Memory B cell (primary cell): ENCODE measurements at regions not wholly inside any gene's neighbourhood (a gene's known extent, or its start where the extent isn't known, plus 50 kb on each side); places are given as distances from the start of the nearest gene placed in this dataset.

Experiments
- ATAC-seq: fragments of 150-1000 bp; cut with Tn5 transposase; 2 replicates; pipeline ENCODE4 v1.10.0; 2021; ENCODE audit warnings: low read depth, mild to moderate bottlenecking, moderate library complexity
- DNase-seq, 2 donors: peaks; one replicate each; pipeline ENCODE4 v3.0.0; 2022; ENCODE audit warnings: low spot score in 2 of 2
- H3K27ac Mint-ChIP-seq: one replicate; pipeline ENCODE4 v1.8.0; 2022; ENCODE audit warnings: mild to moderate bottlenecking, moderate library complexity, mixed read lengths
- H3K27me3 Mint-ChIP-seq: one replicate; pipeline ENCODE4 v1.8.0; 2022; ENCODE audit warnings: mixed read lengths
- H3K36me3 Mint-ChIP-seq: one replicate; pipeline ENCODE4 v1.8.0; 2022; ENCODE audit warnings: mild to moderate bottlenecking, mixed read lengths
- H3K4me1 Mint-ChIP-seq: one replicate; pipeline ENCODE4 v1.8.0; 2022; ENCODE audit warnings: mixed read lengths
- H3K4me3 Mint-ChIP-seq: one replicate; pipeline ENCODE4 v1.8.0; 2022; ENCODE audit warnings: mild to moderate bottlenecking, moderate library complexity, mixed read lengths
- H3K9me3 Mint-ChIP-seq: one replicate; pipeline ENCODE4 v1.8.0; 2022; ENCODE audit warnings: mixed read lengths

DNA sequence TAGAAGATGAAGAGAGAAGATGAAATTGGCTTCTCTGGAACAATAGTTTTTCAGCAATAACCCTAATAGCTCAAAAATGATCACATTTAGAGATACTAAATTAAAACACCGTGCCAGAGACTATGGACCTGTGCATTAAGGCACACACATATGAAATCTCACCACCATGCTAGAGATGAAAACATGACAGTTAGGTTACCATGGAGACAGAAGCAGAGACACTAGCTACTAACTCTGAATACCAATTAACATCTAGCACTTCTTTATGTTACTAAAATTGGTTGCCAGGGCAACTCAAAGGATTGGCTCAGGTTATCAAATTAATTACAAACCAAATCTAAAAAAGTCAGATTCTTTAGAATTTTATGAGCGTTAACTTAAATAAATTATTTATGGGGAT lies 337.7 kb downstream of the PLK2 start:
- Mint-ChIP-seq H3K9me3 (no peaks in the 10 kb centered on the region), H3K27me3 (peaks cover 9% of the 10 kb centered on the region), H3K4me1 (no peaks in the 10 kb centered on the region), H3K36me3 (no peaks in the 10 kb centered on the region), H3K4me3 (no peak overlapping the region), H3K27ac (no peak overlapping the region)
- DNase-seq (no peak), ATAC-seq (no peak)

- Mint-ChIP-seq H3K4me1 (no peaks in the 10 kb centered on the region), H3K36me3 (no peaks in the 10 kb centered on the region), H3K27ac (no peak overlapping the region), H3K4me3 (no peak overlapping the region), H3K27me3 (peaks cover 9% of the 10 kb centered on the region), H3K9me3 (no peaks in the 10 kb centered on the region)
- DNase-seq (no peak), ATAC-seq (no peak)
Observed at GRCh38 chr5:58121391-58121790, 338.5 kb downstream of the PLK2 start.

GRCh38 chr5:58117542-58117941 lies 342.3 kb downstream of the PLK2 start:
- no peak for ATAC-seq
- no peaks in the 10 kb centered on the region for H3K9me3 Mint-ChIP-seq

DNA sequence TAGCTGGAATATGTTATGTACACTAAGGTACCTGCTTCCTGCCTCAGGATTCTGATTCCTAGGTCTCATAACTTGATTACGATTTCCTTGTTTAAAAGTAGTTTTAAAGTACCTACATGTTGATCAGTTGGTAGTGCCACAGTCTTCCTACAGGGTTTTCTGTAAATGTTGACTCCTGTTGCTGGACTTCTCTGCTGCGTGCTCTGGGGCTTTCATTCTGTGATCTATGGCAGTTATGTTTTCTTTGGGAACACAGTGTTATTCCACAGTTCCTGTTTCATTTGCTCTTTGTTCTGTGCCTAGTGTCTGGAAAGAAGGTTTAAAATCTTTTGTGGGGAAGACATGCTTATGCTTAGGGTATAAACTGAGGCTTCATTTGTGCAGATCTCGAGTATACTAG lies 343.5 kb downstream of the PLK2 start:
- Mint-ChIP-seq H3K9me3 (no peaks in the 10 kb centered on the region), H3K4me3 (no peak overlapping the region), H3K4me1 (no peaks in the 10 kb centered on the region), H3K27me3 (peaks cover 4% of the 10 kb centered on the region), H3K27ac (no peak overlapping the region), H3K36me3 (no peaks in the 10 kb centered on the region)
- ATAC-seq = no peak
- no peak for DNase-seq

More at GRCh38 chr5:58117542-58117941, 342.3 kb downstream of the PLK2 start:
- H3K4me1 Mint-ChIP-seq = no peaks in the 10 kb centered on the region
- H3K27me3 Mint-ChIP-seq = peaks cover 5% of the 10 kb centered on the region
- H3K36me3 Mint-ChIP-seq = no peaks in the 10 kb centered on the region
- H3K27ac Mint-ChIP-seq = no peak overlapping the region
- no peak overlapping the region for H3K4me3 Mint-ChIP-seq
- DNase-seq = no peak

DNA sequence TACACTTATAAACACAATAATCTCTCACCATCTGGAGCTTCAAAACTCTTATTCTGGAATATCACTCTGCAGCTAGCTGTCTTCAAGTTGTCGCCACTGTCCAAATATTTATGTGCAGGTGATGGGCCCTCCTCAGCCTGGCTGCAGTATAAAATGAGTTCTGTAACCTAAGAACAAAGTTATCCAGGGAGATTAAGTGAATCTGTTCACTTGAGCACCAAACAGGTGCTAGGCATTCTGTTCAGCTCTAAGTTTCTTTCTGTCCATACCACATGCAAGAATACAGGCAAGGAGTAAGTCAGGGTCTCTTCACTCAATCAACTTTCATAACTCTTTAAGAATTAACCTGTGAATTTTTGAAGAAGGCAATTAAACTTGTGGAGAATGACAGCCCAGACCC lies 344.1 kb downstream of the PLK2 start:
- no peak overlapping the region for H3K27ac Mint-ChIP-seq
- no peaks in the 10 kb centered on the region for H3K4me1 Mint-ChIP-seq
- peaks cover 4% of the 10 kb centered on the region for H3K27me3 Mint-ChIP-seq
- no peak overlapping the region for H3K4me3 Mint-ChIP-seq
- H3K9me3 Mint-ChIP-seq = no peaks in the 10 kb centered on the region
- DNase-seq (no peak), ATAC-seq (no peak)
- no peaks in the 10 kb centered on the region for H3K36me3 Mint-ChIP-seq

DNA sequence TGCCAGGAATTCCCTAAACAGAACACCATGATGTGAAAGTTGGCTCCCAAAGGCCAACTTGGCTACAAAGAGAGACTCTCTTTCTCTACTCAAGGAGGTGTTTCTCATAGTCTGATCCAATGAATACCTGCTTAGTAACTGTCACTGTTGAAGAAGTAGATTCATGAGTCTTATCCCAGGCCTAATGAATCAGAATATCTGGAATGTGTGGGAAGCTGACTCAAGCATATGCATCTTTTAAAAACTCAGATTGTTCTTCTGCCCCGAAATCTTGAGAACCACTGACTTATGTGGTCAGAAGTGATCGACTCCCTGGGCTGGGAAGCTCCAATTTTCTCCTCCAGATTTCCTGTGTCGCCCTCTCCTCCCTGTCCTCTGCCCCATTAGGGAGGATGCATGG lies 345.6 kb downstream of the PLK2 start:
- no peaks in the 10 kb centered on the region for H3K36me3 Mint-ChIP-seq
- no peak overlapping the region for H3K27ac Mint-ChIP-seq
- H3K9me3 Mint-ChIP-seq = no peaks in the 10 kb centered on the region
- peaks cover 6% of the 10 kb centered on the region for H3K27me3 Mint-ChIP-seq
- H3K4me1 Mint-ChIP-seq = no peaks in the 10 kb centered on the region
- no peak overlapping the region for H3K4me3 Mint-ChIP-seq
- ATAC-seq (no peak), DNase-seq (no peak)

DNA sequence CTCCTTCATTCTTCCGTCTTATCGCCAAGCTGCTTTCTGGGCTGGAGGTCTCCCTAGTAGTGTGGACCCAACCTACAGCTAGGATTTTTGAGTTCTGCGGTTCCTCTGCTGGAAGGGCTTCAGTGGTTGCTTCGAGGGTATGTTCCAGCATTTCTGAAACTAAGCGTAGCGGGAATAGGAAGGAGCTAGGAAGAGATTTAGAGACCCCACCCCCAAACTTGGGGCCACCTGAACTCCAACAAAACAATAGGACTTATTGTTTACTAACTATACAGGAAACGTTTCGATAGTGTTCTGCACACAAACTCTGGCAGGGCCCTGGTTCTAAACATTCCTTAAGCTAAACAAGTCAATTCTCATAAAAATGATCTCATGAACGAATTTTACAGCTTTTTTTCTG lies 346.7 kb downstream of the PLK2 start:
- no peaks in the 10 kb centered on the region for H3K4me1 Mint-ChIP-seq
- H3K27ac Mint-ChIP-seq = no peak overlapping the region
- no peaks in the 10 kb centered on the region for H3K9me3 Mint-ChIP-seq
- no peaks in the 10 kb centered on the region for H3K36me3 Mint-ChIP-seq
- ATAC-seq (no peak), DNase-seq (no peak)
- H3K4me3 Mint-ChIP-seq = no peak overlapping the region
- H3K27me3 Mint-ChIP-seq = peaks cover 3% of the 10 kb centered on the region

- Mint-ChIP-seq H3K4me1 (no peaks in the 10 kb centered on the region), H3K9me3 (no peaks in the 10 kb centered on the region), H3K36me3 (no peaks in the 10 kb centered on the region), H3K27ac (no peak overlapping the region), H3K4me3 (no peak overlapping the region), H3K27me3 (peaks cover 6% of the 10 kb centered on the region)
- ATAC-seq (no peak), DNase-seq (no peak)
Observed at GRCh38 chr5:58108511-58108910, 351.4 kb downstream of the PLK2 start.

- H3K4me1 Mint-ChIP-seq = no peaks in the 10 kb centered on the region
- DNase-seq (no peak), ATAC-seq (no peak)
- H3K4me3 Mint-ChIP-seq = no peak overlapping the region
- peaks cover 1% of the 10 kb centered on the region for H3K9me3 Mint-ChIP-seq
- H3K27ac Mint-ChIP-seq = no peak overlapping the region
- peaks cover 6% of the 10 kb centered on the region for H3K27me3 Mint-ChIP-seq
- no peaks in the 10 kb centered on the region for H3K36me3 Mint-ChIP-seq
Observed at GRCh38 chr5:58107704-58108103, 352.2 kb downstream of the PLK2 start.

DNA sequence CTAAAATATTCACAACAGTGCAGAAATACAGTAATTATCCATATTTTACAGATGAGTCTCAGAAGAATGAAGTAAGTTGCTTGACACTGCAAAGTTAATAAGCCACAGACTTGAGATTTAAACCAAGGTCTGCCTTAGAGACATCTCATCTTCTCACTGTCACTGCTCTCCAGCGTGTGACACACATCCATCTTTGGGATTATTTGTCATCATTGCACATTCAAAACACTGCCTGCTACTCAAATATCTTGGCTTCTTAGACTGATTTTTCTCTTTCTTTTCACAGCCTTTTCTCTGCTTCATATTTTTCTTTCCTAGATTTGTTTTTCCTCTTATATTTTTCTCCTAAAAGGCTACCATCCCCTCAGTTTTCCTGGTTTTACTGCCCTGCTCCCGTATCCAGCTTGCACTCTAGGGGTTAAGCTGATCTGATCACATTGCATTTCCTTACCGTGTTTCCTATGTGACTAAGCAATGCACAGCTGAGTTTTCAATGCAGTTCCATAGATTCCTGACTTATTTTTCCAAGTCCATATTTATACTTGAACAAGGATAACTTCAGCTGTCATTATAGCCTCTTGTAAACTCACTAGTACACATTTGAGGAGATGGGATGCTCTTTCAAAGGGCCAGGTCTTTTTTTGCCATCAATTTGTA lies 353.0 kb downstream of the PLK2 start:
- Mint-ChIP-seq H3K4me3 (no peak overlapping the region), H3K27me3 (peaks cover 6% of the 10 kb centered on the region), H3K4me1 (no peaks in the 10 kb centered on the region), H3K9me3 (peaks cover 3% of the 10 kb centered on the region), H3K27ac (no peak overlapping the region), H3K36me3 (no peaks in the 10 kb centered on the region)
- ATAC-seq (no peak), DNase-seq (no peak)

GRCh38 chr5:58105836-58106235 lies 354.1 kb downstream of the PLK2 start:
- Mint-ChIP-seq H3K9me3 (peaks cover 3% of the 10 kb centered on the region), H3K4me3 (no peak overlapping the region), H3K27ac (no peak overlapping the region), H3K27me3 (peaks cover 6% of the 10 kb centered on the region), H3K4me1 (no peaks in the 10 kb centered on the region), H3K36me3 (no peaks in the 10 kb centered on the region)
- DNase-seq = no peak
- ATAC-seq = no peak

DNA sequence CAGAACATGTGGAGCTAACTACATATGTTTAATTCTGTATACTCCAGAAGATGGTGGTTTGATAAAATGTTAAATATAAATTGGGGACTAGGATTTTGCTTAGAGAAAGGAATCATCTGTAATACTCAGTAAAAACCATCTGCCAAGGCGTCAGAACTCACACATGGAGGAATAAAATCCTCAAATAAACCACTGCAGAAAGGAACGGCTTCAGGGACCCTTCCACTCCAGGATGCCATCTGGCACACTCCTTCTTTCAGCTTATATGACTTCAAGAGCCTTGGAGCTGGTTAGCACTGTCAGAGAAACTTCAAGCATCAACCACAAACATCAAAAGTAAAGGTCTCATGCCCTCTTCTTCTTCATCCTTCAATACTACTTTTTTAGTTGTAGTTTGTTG lies 360.6 kb downstream of the PLK2 start:
- Mint-ChIP-seq H3K27me3 (no peaks in the 10 kb centered on the region), H3K4me3 (no peak overlapping the region), H3K9me3 (peaks cover 4% of the 10 kb centered on the region), H3K4me1 (no peaks in the 10 kb centered on the region), H3K27ac (no peak overlapping the region), H3K36me3 (no peaks in the 10 kb centered on the region)
- DNase-seq (no peak), ATAC-seq (no peak)

GRCh38 chr5:58094031-58094430 lies 365.9 kb downstream of the PLK2 start:
- H3K9me3 Mint-ChIP-seq = peaks cover 1% of the 10 kb centered on the region
- no peaks in the 10 kb centered on the region for H3K36me3 Mint-ChIP-seq
- peaks cover 2% of the 10 kb centered on the region for H3K27me3 Mint-ChIP-seq
- no peak overlapping the region for H3K27ac Mint-ChIP-seq
- no peak overlapping the region for H3K4me3 Mint-ChIP-seq
- ATAC-seq = no peak
- no peak for DNase-seq
- H3K4me1 Mint-ChIP-seq = no peaks in the 10 kb centered on the region

GRCh38 chr5:58090704-58091103 lies 369.2 kb downstream of the PLK2 start:
- no peak for DNase-seq
- Mint-ChIP-seq H3K9me3 (no peaks in the 10 kb centered on the region), H3K4me1 (no peaks in the 10 kb centered on the region), H3K27ac (no peak overlapping the region), H3K36me3 (no peaks in the 10 kb centered on the region), H3K4me3 (no peak overlapping the region), H3K27me3 (peaks cover 2% of the 10 kb centered on the region)
- no peak for ATAC-seq

DNA sequence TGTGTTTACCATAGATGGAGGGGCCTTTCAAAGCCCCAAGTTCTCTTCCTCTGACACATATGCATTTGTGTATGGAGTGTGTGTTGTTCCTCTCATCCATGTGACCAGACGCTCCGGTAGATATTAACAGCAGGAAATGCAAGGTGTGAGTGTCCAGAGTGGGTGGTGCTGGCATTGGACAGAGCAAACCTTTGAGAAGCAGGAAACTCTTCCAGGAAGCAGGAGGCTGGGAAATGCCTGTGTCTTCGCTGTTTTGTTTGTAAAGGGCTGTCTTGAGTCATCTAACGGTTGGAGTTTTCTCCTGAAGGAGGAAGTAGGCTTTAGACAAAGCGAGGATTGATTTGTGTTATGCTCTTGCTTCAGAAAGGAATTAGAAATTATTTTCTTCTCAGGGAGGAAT lies 370.9 kb downstream of the PLK2 start:
- Mint-ChIP-seq H3K9me3 (no peaks in the 10 kb centered on the region), H3K4me1 (no peaks in the 10 kb centered on the region), H3K27ac (no peak overlapping the region), H3K27me3 (peaks cover 2% of the 10 kb centered on the region), H3K4me3 (no peak overlapping the region), H3K36me3 (no peaks in the 10 kb centered on the region)
- ATAC-seq (no peak), DNase-seq (no peak)
